Neural cell (in vitro differentiated cells): ENCODE measurements at regions not wholly inside any gene's neighbourhood (a gene's known extent, or its start where the extent isn't known, plus 50 kb on each side); places are given as distances from the start of the nearest gene placed in this dataset.

Source experiments
- H2AFZ ChIP-seq: fragments of 200-600, 300-800 bp; sonication (generic), shearing (Covaris generic); 2 replicates; pipeline ENCODE4 v1.6.0; 2014; ENCODE audit warnings: low read depth, mild to moderate bottlenecking, antibody characterized with exemption, low read length, moderate library complexity
- H3F3A ChIP-seq: fragments of 200-600 bp; shearing (Covaris generic); 2 replicates; pipeline ENCODE4 v1.6.1; 2016; ENCODE audit warnings: mild to moderate bottlenecking, moderate library complexity, mixed read lengths, antibody characterized with exemption, low read length; ENCODE audit not compliant: insufficient read depth, poor library complexity, severe bottlenecking
- H3K27ac ChIP-seq: fragments of 200-600, 300-800 bp; sonication (generic), shearing (Covaris generic); 2 replicates; pipeline ENCODE4 v1.5.1; 2014; ENCODE audit warnings: mild to moderate bottlenecking, low read length, moderate library complexity
- H3K27me3 ChIP-seq: fragments of 300-800, 200-600 bp; sonication (generic), shearing (Covaris generic); 2 replicates; pipeline ENCODE4 v1.6.0; 2014; ENCODE audit warnings: mild to moderate bottlenecking, low read depth, low read length, moderate library complexity; ENCODE audit not compliant: insufficient read depth
- H3K36me3 ChIP-seq: fragments of 300-800, 200-600 bp; sonication (generic), shearing (Covaris generic); 2 replicates; pipeline ENCODE4 v1.5.1; 2014; ENCODE audit warnings: mild to moderate bottlenecking, antibody characterized with exemption, low read length, moderate library complexity; ENCODE audit not compliant: insufficient read depth
- H3K4me2 ChIP-seq: fragments of 300-800, 200-600 bp; sonication (generic), shearing (Covaris generic); 2 replicates; pipeline ENCODE4 v1.6.0; 2014; ENCODE audit warnings: mild to moderate bottlenecking, low read length
- H3K4me3 ChIP-seq: fragments of 300-800, 200-600 bp; sonication (generic), shearing (Covaris generic); 2 replicates; pipeline ENCODE4 v1.5.1; 2014; ENCODE audit warnings: mild to moderate bottlenecking, low read length, moderate library complexity
- H3K79me2 ChIP-seq: fragments of 200-600 bp; shearing (Covaris generic); replicated peaks from 2 replicates; pipeline ENCODE4 v1.6.0; 2014; ENCODE audit warnings: mild to moderate bottlenecking, low read length, moderate library complexity; ENCODE audit not compliant: insufficient read depth
- H3K9ac ChIP-seq: fragments of 300-800, 200-600 bp; sonication (generic), shearing (Covaris generic); 2 replicates; pipeline ENCODE4 v1.6.1; 2016; ENCODE audit warnings: mild to moderate bottlenecking, low read length, mixed read lengths
- H3K9me2 ChIP-seq: fragments of 200-600 bp; shearing (Covaris generic); 2 replicates; pipeline ENCODE4 v1.6.1; 2016; ENCODE audit warnings: mild to moderate bottlenecking, low read length, mixed read lengths; ENCODE audit not compliant: insufficient read depth
- H3K9me3 ChIP-seq: fragments of 200-600, 300-800 bp; sonication (generic), shearing (Covaris generic); 2 replicates; pipeline ENCODE4 v1.6.1; 2016; ENCODE audit warnings: mild to moderate bottlenecking, mixed run types, low read length, moderate library complexity, mixed read lengths
- H4K20me1 ChIP-seq: fragments of 200-600 bp; shearing (Covaris generic); 2 replicates; pipeline ENCODE4 v1.6.1; 2016; ENCODE audit warnings: mild to moderate bottlenecking, mixed run types; ENCODE audit not compliant: insufficient read depth
- CTCF ChIP-seq: fragments of 450-650 bp; IDR thresholded peaks from 2 replicates; pipeline ENCODE4 v1.5.1; 2014; ENCODE audit warnings: antibody characterized with exemption, mild to moderate bottlenecking, moderate library complexity; ENCODE audit not compliant: poor library complexity, severe bottlenecking
- EP300 ChIP-seq: fragments of 450-650 bp; conservative IDR thresholded peaks from 2 replicates; pipeline ENCODE4 v1.6.1; 2014; ENCODE audit warnings: antibody characterized with exemption, mild to moderate bottlenecking, moderate library complexity; ENCODE audit not compliant: poor library complexity, severe bottlenecking
- EZH2 ChIP-seq: fragments of 200-600, 300-800 bp; shearing (Covaris generic), sonication (generic); IDR thresholded peaks from 2 replicates; pipeline ENCODE4 v1.6.1; 2014; ENCODE audit warnings: antibody characterized with exemption, low read length, borderline replicate concordance, mild to moderate bottlenecking; ENCODE audit not compliant: insufficient read depth, poor library complexity, severe bottlenecking
- MXI1 ChIP-seq: fragments of 450-650 bp; conservative IDR thresholded peaks from 2 replicates; pipeline ENCODE4 v1.6.1; 2014; ENCODE audit warnings: antibody characterized with exemption, mild to moderate bottlenecking; ENCODE audit not compliant: poor library complexity, severe bottlenecking
- POLR2AphosphoS5 ChIP-seq: IDR thresholded peaks from 2 replicates; pipeline ENCODE4 v1.6.1; 2012
- RAD21 ChIP-seq: fragments of 450-650 bp; conservative IDR thresholded peaks from 2 replicates; pipeline ENCODE4 v1.6.1; 2014; ENCODE audit warnings: antibody characterized with exemption, mild to moderate bottlenecking, moderate library complexity
- REST ChIP-seq: IDR thresholded peaks from 2 replicates; pipeline ENCODE4 v1.6.1; 2012; ENCODE audit warnings: borderline replicate concordance
- SMC3 ChIP-seq: fragments of 450-650 bp; conservative IDR thresholded peaks from 2 replicates; pipeline ENCODE4 v1.6.1; 2014; ENCODE audit warnings: antibody characterized with exemption, mild to moderate bottlenecking, moderate library complexity; ENCODE audit not compliant: poor library complexity
- TAF1 ChIP-seq: IDR thresholded peaks from 2 replicates; pipeline ENCODE4 v1.6.1; 2012; ENCODE audit warnings: low read depth

- H3K79me2 ChIP-seq, result no peaks in the 10 kb centered on the region
- H3K9me2 ChIP-seq, result no peaks in the 10 kb centered on the region
- no peak for TF ChIP-seq MXI1
- no peak for TF ChIP-seq TAF1
- TF ChIP-seq POLR2AphosphoS5, result no peak
- TF ChIP-seq RAD21, result no peak
- no peak for TF ChIP-seq SMC3
- no peak for TF ChIP-seq CTCF
- TF ChIP-seq REST, result no peak
- TF ChIP-seq EZH2, result no peak
- TF ChIP-seq EP300, result no peak
- H3K4me3 ChIP-seq, result no peak overlapping the region
- no peaks in the 10 kb centered on the region for H3K9me3 ChIP-seq
- no peaks in the 10 kb centered on the region for H3K36me3 ChIP-seq
- H3K4me2 ChIP-seq, result no peak overlapping the region
- H2AFZ ChIP-seq, result no peak overlapping the region
- no peak overlapping the region for H3K9ac ChIP-seq
- H4K20me1 ChIP-seq, result no peaks in the 10 kb centered on the region
- H3K27ac ChIP-seq, result no peak overlapping the region
- no peaks in the 10 kb centered on the region for H3F3A ChIP-seq
- H3K27me3 ChIP-seq, result no peaks in the 10 kb centered on the region
Observed at GRCh38 chr21:32087447-32087846, 191.4 kb downstream of the MIS18A start.

GRCh38 chr21:32083197-32083596 lies 195.7 kb downstream of the MIS18A start:
- no peaks in the 10 kb centered on the region for H3K9me2 ChIP-seq
- H3K9me3 ChIP-seq, result no peaks in the 10 kb centered on the region
- H3K4me3 ChIP-seq, result no peak overlapping the region
- H2AFZ ChIP-seq, result no peak overlapping the region
- H3K79me2 ChIP-seq, result no peaks in the 10 kb centered on the region
- no peaks in the 10 kb centered on the region for H4K20me1 ChIP-seq
- H3K27me3 ChIP-seq, result no peaks in the 10 kb centered on the region
- H3K27ac ChIP-seq, result no peak overlapping the region
- H3K4me2 ChIP-seq, result no peak overlapping the region
- no peak for TF ChIP-seq POLR2AphosphoS5
- TF ChIP-seq SMC3, result no peak
- no peak for TF ChIP-seq REST
- TF ChIP-seq CTCF, result no peak
- TF ChIP-seq MXI1, result no peak
- TF ChIP-seq TAF1, result no peak
- no peak for TF ChIP-seq EP300
- no peak for TF ChIP-seq EZH2
- TF ChIP-seq RAD21, result no peak
- no peaks in the 10 kb centered on the region for H3F3A ChIP-seq
- H3K9ac ChIP-seq, result no peak overlapping the region
- no peaks in the 10 kb centered on the region for H3K36me3 ChIP-seq
